HL-60 (cell line): ENCODE measurements at regions not wholly inside any gene's neighbourhood (a gene's known extent, or its start where the extent isn't known, plus 50 kb on each side); places are given as distances from the start of the nearest gene placed in this dataset.

Source experiments
- DNase-seq, 2 experiments: peaks; one replicate each; pipeline ENCODE4 v3.0.0-alpha.2; 2010 to 2020; ENCODE audit warnings: low read depth in 1 of 2, low spot score in 1 of 2
- H3K27ac ChIP-seq: fragments of 250-450 bp; sonication (Bioruptor Pico); replicated peaks from 2 replicates; pipeline ENCODE4 v1.5.1; 2020; ENCODE audit warnings: mild to moderate bottlenecking, moderate library complexity
- H3K27me3 ChIP-seq: fragments of 250-450 bp; sonication (Bioruptor Pico); 2 replicates; pipeline ENCODE4 v1.5.1; 2021; ENCODE audit warnings: mild to moderate bottlenecking, moderate library complexity; ENCODE audit not compliant: insufficient read depth, poor library complexity, severe bottlenecking
- H3K4me3 ChIP-seq: replicated peaks from 2 replicates; pipeline ENCODE4 v1.5.1; 2011; ENCODE audit warnings: mild to moderate bottlenecking, control low read depth, low read length; ENCODE audit not compliant: insufficient read depth
- CTCF ChIP-seq: IDR thresholded peaks from one replicate; pipeline ENCODE4 v1.5.1; 2011; ENCODE audit warnings: low read length, control low read depth, inconsistent platforms; ENCODE audit not compliant: insufficient read depth
- GABPA ChIP-seq: IDR thresholded peaks from 2 replicates; pipeline ENCODE4 v1.6.1; 2012; ENCODE audit warnings: low read depth
- POLR2AphosphoS5 ChIP-seq: IDR thresholded peaks from 2 replicates; pipeline ENCODE4 v1.6.1; 2012; ENCODE audit warnings: low read depth
- REST ChIP-seq: IDR thresholded peaks from 2 replicates; pipeline ENCODE4 v1.6.1; 2012; ENCODE audit warnings: low read depth; ENCODE audit not compliant: insufficient replicate concordance
- SPI1 ChIP-seq: IDR thresholded peaks from 2 replicates; pipeline ENCODE4 v1.6.1; 2012; ENCODE audit warnings: low read depth, mild to moderate bottlenecking, borderline replicate concordance

- H3K27ac ChIP-seq: no peak overlapping the region
- no peak for TF ChIP-seq SPI1
- TF ChIP-seq CTCF: no peak
- no peak for TF ChIP-seq POLR2AphosphoS5
- TF ChIP-seq GABPA: no peak
- no peak for TF ChIP-seq REST
- H3K27me3 ChIP-seq: no peaks in the 10 kb centered on the region
- no peak for DNase-seq
- no peak overlapping the region for H3K4me3 ChIP-seq
Observed at GRCh38 chr2:196538646-196539045, 100.9 kb upstream of the CCDC150 start.

- H3K27me3 ChIP-seq: peaks cover 5% of the 10 kb centered on the region
- no peak for DNase-seq
Observed at GRCh38 chr2:196544906-196545433, 94.5 kb upstream of the CCDC150 start.

More at GRCh38 chr2:196544906-196545433, 94.5 kb upstream of the CCDC150 start:
- TF ChIP-seq REST: no peak
- no peak for TF ChIP-seq CTCF
- no peak for TF ChIP-seq SPI1
- H3K4me3 ChIP-seq: no peak overlapping the region
- no peak overlapping the region for H3K27ac ChIP-seq
